Fibroblast of mammary gland (primary cell): ENCODE measurements at regions not wholly inside any gene's neighbourhood (a gene's known extent, or its start where the extent isn't known, plus 50 kb on each side); places are given as distances from the start of the nearest gene placed in this dataset.

ENCODE experiments used
- DNase-seq: peaks from one replicate; pipeline ENCODE4 v3.0.0-alpha.2; 2010; ENCODE audit warnings: low read depth
- H3K4me3 ChIP-seq: 2 replicates; pipeline ENCODE4 v1.5.1; 2011; ENCODE audit warnings: low read depth, mild to moderate bottlenecking, low read length, moderate library complexity; ENCODE audit not compliant: control insufficient read depth
- CTCF ChIP-seq: conservative IDR thresholded peaks from 2 replicates; pipeline ENCODE4 v1.5.1; 2011; ENCODE audit warnings: low read depth, low read length, inconsistent platforms; ENCODE audit not compliant: control insufficient read depth, insufficient read depth

- DNase-seq: no peak
These were observed 338.9 kb upstream of the CFAP20DC start for GRCh38 chr3:59388555-59389270.

DNA sequence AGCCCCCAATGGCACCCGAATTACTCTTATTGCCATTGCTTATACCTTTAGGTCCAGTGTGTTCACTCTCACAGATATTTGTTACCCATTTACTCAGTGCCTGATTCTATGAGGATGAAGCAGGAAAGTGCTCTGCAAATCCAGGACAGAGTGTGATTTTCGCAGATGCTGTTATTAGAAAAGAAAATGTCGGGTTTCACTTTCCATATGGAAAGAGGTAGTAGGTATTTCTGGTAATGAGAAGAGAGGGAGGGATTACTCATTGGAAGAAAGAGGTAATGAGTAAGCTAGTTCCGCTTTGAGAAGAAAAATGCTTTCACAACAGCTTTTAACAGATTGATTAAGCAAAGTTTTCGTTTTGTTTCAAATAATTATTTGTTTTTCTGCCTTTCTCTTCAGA, 336.3 kb upstream of the CFAP20DC start:
- no peak overlapping the region for H3K4me3 ChIP-seq
- no peak for DNase-seq
- TF ChIP-seq CTCF: no peak

More at GRCh38 chr3:59388555-59389270, 338.9 kb upstream of the CFAP20DC start:
- H3K4me3 ChIP-seq: no peak overlapping the region
- TF ChIP-seq CTCF: no peak

- no peak for TF ChIP-seq CTCF
- no peak overlapping the region for H3K4me3 ChIP-seq
- DNase-seq: no peak
These were observed 335.7 kb upstream of the CFAP20DC start for GRCh38 chr3:59385547-59385946.

- no peak for TF ChIP-seq CTCF
- DNase-seq: no peak
- H3K4me3 ChIP-seq: no peak overlapping the region
These were observed 331.5 kb upstream of the CFAP20DC start for GRCh38 chr3:59381282-59381681.

DNA sequence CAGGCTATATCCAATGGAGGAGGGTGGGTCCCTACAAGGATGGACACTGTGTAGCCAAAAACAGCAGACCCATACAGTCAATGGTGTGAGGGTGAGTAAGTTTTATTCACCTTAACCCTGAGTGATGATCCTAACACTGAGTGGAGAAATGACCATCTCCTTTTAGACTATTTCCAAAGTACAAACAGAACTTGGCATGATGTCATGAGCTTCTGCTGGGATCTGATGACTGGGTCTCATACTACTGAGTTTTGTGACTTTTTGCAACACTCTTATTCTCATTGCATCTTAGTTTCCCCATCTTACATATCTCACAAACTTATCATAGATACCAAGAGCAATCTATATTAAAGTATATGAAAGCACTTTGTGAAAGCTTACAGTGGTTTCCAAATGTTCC, 330.3 kb upstream of the CFAP20DC start:
- no peak for TF ChIP-seq CTCF
- DNase-seq: no peak
- no peak overlapping the region for H3K4me3 ChIP-seq

DNA sequence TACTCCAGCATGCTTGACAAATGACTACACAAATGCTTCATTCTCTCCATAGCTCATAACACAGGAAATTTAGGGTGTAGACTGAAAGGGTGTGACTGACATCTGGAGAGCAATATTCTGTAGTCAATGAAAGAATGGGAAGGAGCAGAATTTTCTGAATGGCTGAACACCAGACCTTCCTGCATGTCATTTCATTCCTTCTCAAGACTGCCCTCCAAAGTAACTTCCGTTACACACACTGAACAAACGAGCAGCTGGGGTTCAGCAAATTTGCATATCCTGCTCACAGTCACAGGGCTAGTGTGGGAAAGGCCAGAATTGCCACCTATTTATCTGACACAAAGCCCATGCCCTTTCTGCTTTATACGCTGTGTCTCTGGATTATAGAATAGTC, 325.0 kb upstream of the CFAP20DC start:
- DNase-seq: no peak
- no peak for TF ChIP-seq CTCF
- no peak overlapping the region for H3K4me3 ChIP-seq
